ENCODE measurements at regions not wholly inside any gene's neighbourhood (a gene's known extent, or its start where the extent isn't known, plus 50 kb on each side); places are given as distances from the start of the nearest gene placed in this dataset.

DNA sequence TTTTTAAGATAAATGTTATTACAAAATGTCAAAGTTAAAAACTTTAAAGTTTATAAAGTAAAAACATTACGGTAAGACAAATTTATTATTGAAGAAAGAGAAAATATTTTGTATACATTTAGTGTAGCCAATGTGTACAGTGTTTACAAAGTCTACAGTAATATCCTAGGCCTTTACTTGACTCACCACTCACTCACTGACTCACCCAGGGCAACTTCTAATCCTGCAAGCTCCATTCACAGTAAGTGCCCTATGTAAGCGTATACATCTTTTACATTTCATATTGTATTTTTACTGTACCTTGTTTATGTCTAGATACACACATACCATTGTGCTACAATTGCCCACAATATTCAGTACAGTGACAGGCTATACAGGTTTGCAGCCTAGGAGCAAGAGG is 448.2 kb downstream of the KCTD12 start:
- H2BK15ac ChIP-seq (ENCODE audit: low read depth, low read length) = no peak overlapping the region
- H2AFZ ChIP-seq (ENCODE audit: low read length) = no peak overlapping the region
- no peak overlapping the region for H3K4me3 Mint-ChIP-seq
- no peaks in the 10 kb centered on the region for H3K79me2 ChIP-seq (ENCODE audit: insufficient read depth, low read length)
- H3K27me3 Mint-ChIP-seq (ENCODE audit: low read depth) = no peaks in the 10 kb centered on the region
- H3K27me3 ChIP-seq (ENCODE audit: insufficient read depth, low read length) = no peaks in the 10 kb centered on the region
- no peak overlapping the region for H3K18ac ChIP-seq (ENCODE audit: insufficient read length, low read depth, low read length)
- no peak overlapping the region for H2BK120ac ChIP-seq (ENCODE audit: low read depth, low read length, poor library complexity, severe bottlenecking)
- no peaks in the 10 kb centered on the region for H4K20me1 ChIP-seq (ENCODE audit: control insufficient read depth, insufficient read depth, insufficient read length)
- no peaks in the 10 kb centered on the region for H3K23me2 ChIP-seq (ENCODE audit: insufficient read length, low read depth, low read length, poor library complexity, severe bottlenecking)
- H2BK5ac ChIP-seq (ENCODE audit: insufficient read length, low read length) = no peak overlapping the region
- no peak overlapping the region for H4K5ac ChIP-seq (ENCODE audit: insufficient read length, low read depth, low read length)
- no peak overlapping the region for H2AK5ac ChIP-seq (ENCODE audit: insufficient read length, low read length)
- no peaks in the 10 kb centered on the region for H3K4me1 Mint-ChIP-seq
- H3K23ac ChIP-seq (ENCODE audit: insufficient read length, low read depth, low read length) = no peak overlapping the region
- H3K9me3 Mint-ChIP-seq = peaks cover under 1% of the 10 kb centered on the region in 2 experiments; a peak in 2 of 5 replicates
- H3K27ac Mint-ChIP-seq = no peak overlapping the region
- H3K4ac ChIP-seq (ENCODE audit: low read depth, low read length) = no peak overlapping the region
- no peak overlapping the region for H3K9ac ChIP-seq (ENCODE audit: extremely low read depth, insufficient read length, low read length)
- H3K79me1 ChIP-seq (ENCODE audit: insufficient read depth, low read depth, low read length, poor library complexity, severe bottlenecking) = no peaks in the 10 kb centered on the region
- H3K36me3 Mint-ChIP-seq (ENCODE audit: insufficient read depth in 1 of 3, low read depth in 3 of 3) = no peaks in the 10 kb centered on the region
- H3K27ac ChIP-seq (ENCODE audit: insufficient read length, low read depth, low read length) = no peak overlapping the region
- H2BK12ac ChIP-seq (ENCODE audit: insufficient read length, low read depth, low read length) = no peak overlapping the region
- no peak overlapping the region for H3T11ph ChIP-seq (ENCODE audit: low read length)
- no peak overlapping the region for H4K8ac ChIP-seq (replicated peaks; ENCODE audit: insufficient read length, low read depth, low read length)
- no peak for DNase-seq
- H3K9me3 ChIP-seq (ENCODE audit: control insufficient read depth, low read depth, low read length) = no peaks in the 10 kb centered on the region
- no peak overlapping the region for H4K91ac ChIP-seq (ENCODE audit: insufficient read length, low read depth, low read length)
- TF ChIP-seq, protein P1, sequence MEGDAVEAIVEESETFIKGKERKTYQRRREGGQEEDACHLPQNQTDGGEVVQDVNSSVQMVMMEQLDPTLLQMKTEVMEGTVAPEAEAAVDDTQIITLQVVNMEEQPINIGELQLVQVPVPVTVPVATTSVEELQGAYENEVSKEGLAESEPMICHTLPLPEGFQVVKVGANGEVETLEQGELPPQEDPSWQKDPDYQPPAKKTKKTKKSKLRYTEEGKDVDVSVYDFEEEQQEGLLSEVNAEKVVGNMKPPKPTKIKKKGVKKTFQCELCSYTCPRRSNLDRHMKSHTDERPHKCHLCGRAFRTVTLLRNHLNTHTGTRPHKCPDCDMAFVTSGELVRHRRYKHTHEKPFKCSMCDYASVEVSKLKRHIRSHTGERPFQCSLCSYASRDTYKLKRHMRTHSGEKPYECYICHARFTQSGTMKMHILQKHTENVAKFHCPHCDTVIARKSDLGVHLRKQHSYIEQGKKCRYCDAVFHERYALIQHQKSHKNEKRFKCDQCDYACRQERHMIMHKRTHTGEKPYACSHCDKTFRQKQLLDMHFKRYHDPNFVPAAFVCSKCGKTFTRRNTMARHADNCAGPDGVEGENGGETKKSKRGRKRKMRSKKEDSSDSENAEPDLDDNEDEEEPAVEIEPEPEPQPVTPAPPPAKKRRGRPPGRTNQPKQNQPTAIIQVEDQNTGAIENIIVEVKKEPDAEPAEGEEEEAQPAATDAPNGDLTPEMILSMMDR (conservative IDR thresholded peaks at IDR 0.05) = no peak
- no peak overlapping the region for H3K4me2 ChIP-seq (ENCODE audit: insufficient read depth, insufficient read length, low read length)
- H3K14ac ChIP-seq (ENCODE audit: insufficient read depth, low read length) = no peak overlapping the region
- no peaks in the 10 kb centered on the region for H3K4me1 ChIP-seq (ENCODE audit: insufficient read depth, low read length)
- H3K56ac ChIP-seq (ENCODE audit: insufficient read length, low read depth, low read length) = no peak overlapping the region
- no peak overlapping the region for H2BK20ac ChIP-seq (ENCODE audit: low read depth, low read length, poor library complexity, severe bottlenecking)
- WGBS (ENCODE audit: extremely low coverage, insufficient read length, low lambda C conversion rate) = no CpG with 5 or more reads among the region's 2 CpGs
